ENCODE measurements at regions not wholly inside any gene's neighbourhood (a gene's known extent, or its start where the extent isn't known, plus 50 kb on each side); places are given as distances from the start of the nearest gene placed in this dataset.

DNA sequence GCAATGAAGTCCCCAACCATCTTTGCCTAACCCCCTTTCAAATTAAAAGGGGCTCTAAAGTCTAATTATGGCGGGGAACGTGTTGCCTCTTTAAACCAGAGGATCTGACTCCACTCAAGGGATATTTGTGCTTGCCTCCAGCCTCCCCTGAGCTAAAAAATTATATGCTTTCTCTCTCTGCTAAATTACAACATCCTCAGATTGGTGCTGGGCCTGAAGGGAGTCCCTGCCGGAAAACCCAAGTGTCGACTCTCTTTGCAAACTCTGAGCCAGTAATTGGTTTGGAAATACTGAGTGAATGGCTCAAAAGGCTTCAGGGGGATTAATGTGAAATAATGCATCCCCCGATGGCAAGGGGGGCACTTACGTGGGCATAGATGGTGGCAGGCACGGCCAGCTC lies 208.5 kb upstream of the TNRC6C start:
- no peak overlapping the region for H3K27ac ChIP-seq (ENCODE audit: insufficient read depth, low read length)
- TF ChIP-seq, protein P1, sequence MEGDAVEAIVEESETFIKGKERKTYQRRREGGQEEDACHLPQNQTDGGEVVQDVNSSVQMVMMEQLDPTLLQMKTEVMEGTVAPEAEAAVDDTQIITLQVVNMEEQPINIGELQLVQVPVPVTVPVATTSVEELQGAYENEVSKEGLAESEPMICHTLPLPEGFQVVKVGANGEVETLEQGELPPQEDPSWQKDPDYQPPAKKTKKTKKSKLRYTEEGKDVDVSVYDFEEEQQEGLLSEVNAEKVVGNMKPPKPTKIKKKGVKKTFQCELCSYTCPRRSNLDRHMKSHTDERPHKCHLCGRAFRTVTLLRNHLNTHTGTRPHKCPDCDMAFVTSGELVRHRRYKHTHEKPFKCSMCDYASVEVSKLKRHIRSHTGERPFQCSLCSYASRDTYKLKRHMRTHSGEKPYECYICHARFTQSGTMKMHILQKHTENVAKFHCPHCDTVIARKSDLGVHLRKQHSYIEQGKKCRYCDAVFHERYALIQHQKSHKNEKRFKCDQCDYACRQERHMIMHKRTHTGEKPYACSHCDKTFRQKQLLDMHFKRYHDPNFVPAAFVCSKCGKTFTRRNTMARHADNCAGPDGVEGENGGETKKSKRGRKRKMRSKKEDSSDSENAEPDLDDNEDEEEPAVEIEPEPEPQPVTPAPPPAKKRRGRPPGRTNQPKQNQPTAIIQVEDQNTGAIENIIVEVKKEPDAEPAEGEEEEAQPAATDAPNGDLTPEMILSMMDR (conservative IDR thresholded peaks at IDR 0.05 in 1 of 2, IDR thresholded peaks at IDR 0.05 in 1 of 2; ENCODE audit: low read depth in 1 of 2, low read length in 2 of 2): no peak
- TF ChIP-seq EZH2 (IDR thresholded peaks at IDR 0.05; ENCODE audit: low read length, missing control alignments): no peak
- H3K27me3 ChIP-seq (ENCODE audit: control insufficient read depth, insufficient read depth, low read length): no peaks in the 10 kb centered on the region
- DNase-seq (ENCODE audit: low read depth in 2 of 2): no peak
- H3K4me1 ChIP-seq (ENCODE audit: control insufficient read depth, extremely low read depth, insufficient read depth, low read length): no peaks in the 10 kb centered on the region
- no peak overlapping the region for H3K9ac ChIP-seq (ENCODE audit: insufficient read depth, low read length)
- no peak overlapping the region for H3K4me3 ChIP-seq (replicated peaks in 1 of 4; ENCODE audit: control extremely low read depth in 1 of 4, insufficient read depth in 1 of 4, low read depth in 3 of 4, low read length in 4 of 4)
- no peak overlapping the region for H2AFZ ChIP-seq (ENCODE audit: low read length)
- no peaks in the 10 kb centered on the region for H3K79me2 ChIP-seq (ENCODE audit: control insufficient read depth, insufficient read depth, low read length)
- no peaks in the 10 kb centered on the region for H3K36me3 ChIP-seq (ENCODE audit: control insufficient read depth, insufficient read depth, low read length)
- H4K20me1 ChIP-seq (ENCODE audit: control insufficient read depth, extremely low read depth, insufficient read depth, low read length): no peaks in the 10 kb centered on the region
- H3K9me3 ChIP-seq (ENCODE audit: control insufficient read depth, insufficient read depth, low read depth, low read length): no peaks in the 10 kb centered on the region
- no peak overlapping the region for H3K4me2 ChIP-seq (ENCODE audit: extremely low read depth, insufficient read depth, low read length)

- no peak overlapping the region for H3K4me2 ChIP-seq (ENCODE audit: extremely low read depth, insufficient read depth, low read length)
- H3K79me2 ChIP-seq (ENCODE audit: control insufficient read depth, insufficient read depth, low read length): no peaks in the 10 kb centered on the region
- H2AFZ ChIP-seq (ENCODE audit: low read length): no peak overlapping the region
- no peaks in the 10 kb centered on the region for H4K20me1 ChIP-seq (ENCODE audit: control insufficient read depth, extremely low read depth, insufficient read depth, low read length)
- no peaks in the 10 kb centered on the region for H3K9me3 ChIP-seq (ENCODE audit: control insufficient read depth, insufficient read depth, low read depth, low read length)
- H3K4me3 ChIP-seq (replicated peaks in 1 of 4; ENCODE audit: control extremely low read depth in 1 of 4, insufficient read depth in 1 of 4, low read depth in 3 of 4, low read length in 4 of 4): no peak overlapping the region
- no peaks in the 10 kb centered on the region for H3K36me3 ChIP-seq (ENCODE audit: control insufficient read depth, insufficient read depth, low read length)
- H3K9ac ChIP-seq (ENCODE audit: insufficient read depth, low read length): no peak overlapping the region
- H3K27me3 ChIP-seq (ENCODE audit: control insufficient read depth, insufficient read depth, low read length): no peaks in the 10 kb centered on the region
- no peaks in the 10 kb centered on the region for H3K4me1 ChIP-seq (ENCODE audit: control insufficient read depth, extremely low read depth, insufficient read depth, low read length)
- TF ChIP-seq, protein P1 (conservative IDR thresholded peaks at IDR 0.05 in 1 of 2, IDR thresholded peaks at IDR 0.05 in 1 of 2; ENCODE audit: low read depth in 1 of 2, low read length in 2 of 2): no peak
- no peak for TF ChIP-seq EZH2 (IDR thresholded peaks at IDR 0.05; ENCODE audit: low read length, missing control alignments)
- no peak overlapping the region for H3K27ac ChIP-seq (ENCODE audit: insufficient read depth, low read length)
- DNase-seq (ENCODE audit: low read depth in 2 of 2): no peak
Observed at GRCh38 chr17:77750427-77751043, 208.0 kb upstream of the TNRC6C start.

DNA sequence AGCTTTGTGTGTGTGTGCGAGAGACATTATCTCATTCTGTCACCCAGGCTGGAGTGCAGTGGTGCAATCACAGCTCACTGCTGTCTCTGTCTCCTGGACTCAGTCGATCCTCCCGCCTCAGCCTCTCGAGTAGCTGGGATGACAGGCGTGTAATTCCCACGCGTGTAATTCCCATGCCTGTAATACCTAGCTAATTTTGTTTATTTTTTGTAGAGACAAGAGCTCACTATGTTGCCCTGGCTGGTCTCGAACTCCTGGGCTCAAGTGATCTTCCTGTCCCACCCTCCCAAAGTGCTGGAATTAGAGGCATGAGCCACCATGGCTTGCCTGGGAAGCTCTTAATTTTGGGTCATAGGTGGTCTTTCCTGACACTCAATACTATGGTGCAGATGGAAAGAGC lies 205.3 kb upstream of the TNRC6C start:
- no peak overlapping the region for H2AFZ ChIP-seq (ENCODE audit: low read length)
- no peak overlapping the region for H3K4me3 ChIP-seq (replicated peaks in 1 of 4; ENCODE audit: control extremely low read depth in 1 of 4, insufficient read depth in 1 of 4, low read depth in 3 of 4, low read length in 4 of 4)
- H3K27me3 ChIP-seq (ENCODE audit: control insufficient read depth, insufficient read depth, low read length): no peaks in the 10 kb centered on the region
- no peak for DNase-seq (ENCODE audit: low read depth in 2 of 2)
- H3K36me3 ChIP-seq (ENCODE audit: control insufficient read depth, insufficient read depth, low read length): no peaks in the 10 kb centered on the region
- no peak overlapping the region for H3K9ac ChIP-seq (ENCODE audit: insufficient read depth, low read length)
- H4K20me1 ChIP-seq (ENCODE audit: control insufficient read depth, extremely low read depth, insufficient read depth, low read length): no peaks in the 10 kb centered on the region
- no peak overlapping the region for H3K27ac ChIP-seq (ENCODE audit: insufficient read depth, low read length)
- no peaks in the 10 kb centered on the region for H3K79me2 ChIP-seq (ENCODE audit: control insufficient read depth, insufficient read depth, low read length)
- no peak overlapping the region for H3K4me2 ChIP-seq (ENCODE audit: extremely low read depth, insufficient read depth, low read length)
- H3K9me3 ChIP-seq (ENCODE audit: control insufficient read depth, insufficient read depth, low read depth, low read length): no peaks in the 10 kb centered on the region
- H3K4me1 ChIP-seq (ENCODE audit: control insufficient read depth, extremely low read depth, insufficient read depth, low read length): no peaks in the 10 kb centered on the region
- no peak for TF ChIP-seq EZH2 (IDR thresholded peaks at IDR 0.05; ENCODE audit: low read length, missing control alignments)
- TF ChIP-seq, protein P1 (conservative IDR thresholded peaks at IDR 0.05 in 1 of 2, IDR thresholded peaks at IDR 0.05 in 1 of 2; ENCODE audit: low read depth in 1 of 2, low read length in 2 of 2): no peak
